K562 (cell line): ENCODE measurements at regions not wholly inside any gene's neighbourhood (a gene's known extent, or its start where the extent isn't known, plus 50 kb on each side); places are given as distances from the start of the nearest gene placed in this dataset.

Experiments used
- MAFK ChIP-seq: IDR thresholded peaks from 2 replicates; pipeline ENCODE4 v1.6.1; 2011; ENCODE audit warnings: low read length, improper control_type of control experiment
- ZBTB8A ChIP-seq: fragments of 450-650 bp; IDR thresholded peaks from 2 replicates; pipeline ENCODE4 v1.6.1; 2018; ENCODE audit warnings: mild to moderate bottlenecking, moderate library complexity; ENCODE audit not compliant: partially characterized antibody
- ZNF780A ChIP-seq: fragments of 250-450 bp; sonication (Bioruptor Pico); IDR thresholded peaks from 2 replicates; pipeline ENCODE4 v1.5.0; 2021; ENCODE audit warnings: mild to moderate bottlenecking

- TF ChIP-seq ZNF780A (CRISPR knock-in tag) (no peak), MAFK (no peak), ZBTB8A (no peak)
Observed at GRCh38 chr5:125750861-125751186, 672.4 kb upstream of the GRAMD2B start.
